ENCODE measurements at regions not wholly inside any gene's neighbourhood (a gene's known extent, or its start where the extent isn't known, plus 50 kb on each side); places are given as distances from the start of the nearest gene placed in this dataset.

DNA sequence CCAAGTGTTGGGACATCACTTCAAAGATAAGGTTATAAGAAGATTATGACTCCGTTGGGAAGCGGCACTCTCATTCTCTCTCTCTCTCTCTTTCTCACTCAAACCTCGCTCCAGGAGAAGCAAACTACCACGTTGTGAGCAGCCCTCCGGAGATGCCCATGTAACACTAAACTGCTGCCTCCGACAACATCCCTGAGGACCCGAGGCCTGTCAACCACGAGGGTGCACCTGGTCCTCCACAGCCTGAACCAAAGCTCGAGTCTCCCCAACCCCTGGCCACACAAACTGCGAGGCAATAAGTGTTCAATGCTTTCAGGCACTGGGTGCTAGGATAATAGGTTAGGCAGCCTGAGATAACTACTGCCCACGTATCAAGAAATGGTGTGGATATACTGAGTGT lies 654.5 kb upstream of the ID2 start:
- TF ChIP-seq CEBPB (IDR thresholded peaks at IDR 0.05) (no peak), EP300 (IDR thresholded peaks at IDR 0.05; ENCODE audit: borderline replicate concordance) (no peak), CREB1 (IDR thresholded peaks at IDR 0.05; ENCODE audit: low read depth) (no peak), TEAD4 (IDR thresholded peaks at IDR 0.05) (no peak)
- TF ChIP-seq, protein P1, sequence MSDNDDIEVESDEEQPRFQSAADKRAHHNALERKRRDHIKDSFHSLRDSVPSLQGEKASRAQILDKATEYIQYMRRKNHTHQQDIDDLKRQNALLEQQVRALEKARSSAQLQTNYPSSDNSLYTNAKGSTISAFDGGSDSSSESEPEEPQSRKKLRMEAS (IDR thresholded peaks at IDR 0.05): no peak
- TF ChIP-seq, protein P2, sequence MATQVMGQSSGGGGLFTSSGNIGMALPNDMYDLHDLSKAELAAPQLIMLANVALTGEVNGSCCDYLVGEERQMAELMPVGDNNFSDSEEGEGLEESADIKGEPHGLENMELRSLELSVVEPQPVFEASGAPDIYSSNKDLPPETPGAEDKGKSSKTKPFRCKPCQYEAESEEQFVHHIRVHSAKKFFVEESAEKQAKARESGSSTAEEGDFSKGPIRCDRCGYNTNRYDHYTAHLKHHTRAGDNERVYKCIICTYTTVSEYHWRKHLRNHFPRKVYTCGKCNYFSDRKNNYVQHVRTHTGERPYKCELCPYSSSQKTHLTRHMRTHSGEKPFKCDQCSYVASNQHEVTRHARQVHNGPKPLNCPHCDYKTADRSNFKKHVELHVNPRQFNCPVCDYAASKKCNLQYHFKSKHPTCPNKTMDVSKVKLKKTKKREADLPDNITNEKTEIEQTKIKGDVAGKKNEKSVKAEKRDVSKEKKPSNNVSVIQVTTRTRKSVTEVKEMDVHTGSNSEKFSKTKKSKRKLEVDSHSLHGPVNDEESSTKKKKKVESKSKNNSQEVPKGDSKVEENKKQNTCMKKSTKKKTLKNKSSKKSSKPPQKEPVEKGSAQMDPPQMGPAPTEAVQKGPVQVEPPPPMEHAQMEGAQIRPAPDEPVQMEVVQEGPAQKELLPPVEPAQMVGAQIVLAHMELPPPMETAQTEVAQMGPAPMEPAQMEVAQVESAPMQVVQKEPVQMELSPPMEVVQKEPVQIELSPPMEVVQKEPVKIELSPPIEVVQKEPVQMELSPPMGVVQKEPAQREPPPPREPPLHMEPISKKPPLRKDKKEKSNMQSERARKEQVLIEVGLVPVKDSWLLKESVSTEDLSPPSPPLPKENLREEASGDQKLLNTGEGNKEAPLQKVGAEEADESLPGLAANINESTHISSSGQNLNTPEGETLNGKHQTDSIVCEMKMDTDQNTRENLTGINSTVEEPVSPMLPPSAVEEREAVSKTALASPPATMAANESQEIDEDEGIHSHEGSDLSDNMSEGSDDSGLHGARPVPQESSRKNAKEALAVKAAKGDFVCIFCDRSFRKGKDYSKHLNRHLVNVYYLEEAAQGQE (IDR thresholded peaks at IDR 0.05; ENCODE audit: low read depth): no peak
